ENCODE measurements at regions not wholly inside any gene's neighbourhood (a gene's known extent, or its start where the extent isn't known, plus 50 kb on each side); places are given as distances from the start of the nearest gene placed in this dataset.
"Not testable (repeated sequence)": the region's sequence is repeated elsewhere in the genome, so short reads cannot be mapped to it uniquely, and the experiment has no call there.

DNA sequence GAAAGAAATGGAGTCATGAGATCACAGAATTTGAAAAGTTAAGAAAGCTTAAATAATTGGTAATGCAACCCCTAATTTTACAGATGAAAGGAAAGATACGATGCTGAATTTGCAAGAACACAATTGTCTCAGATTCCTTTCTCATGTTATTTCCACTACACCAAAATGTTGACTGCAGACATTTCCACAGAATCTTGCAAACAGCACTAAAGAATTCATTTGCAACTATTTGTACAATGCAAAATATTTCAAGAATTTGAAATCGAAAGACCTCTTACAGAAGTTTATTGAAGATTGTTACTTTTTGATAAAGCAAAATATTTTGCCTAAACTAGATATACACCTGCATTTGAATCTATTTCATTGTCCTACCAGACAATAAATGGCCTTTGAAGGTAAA lies 194.1 kb upstream of the KCNMB2 start:
- TF ChIP-seq, protein P1, sequence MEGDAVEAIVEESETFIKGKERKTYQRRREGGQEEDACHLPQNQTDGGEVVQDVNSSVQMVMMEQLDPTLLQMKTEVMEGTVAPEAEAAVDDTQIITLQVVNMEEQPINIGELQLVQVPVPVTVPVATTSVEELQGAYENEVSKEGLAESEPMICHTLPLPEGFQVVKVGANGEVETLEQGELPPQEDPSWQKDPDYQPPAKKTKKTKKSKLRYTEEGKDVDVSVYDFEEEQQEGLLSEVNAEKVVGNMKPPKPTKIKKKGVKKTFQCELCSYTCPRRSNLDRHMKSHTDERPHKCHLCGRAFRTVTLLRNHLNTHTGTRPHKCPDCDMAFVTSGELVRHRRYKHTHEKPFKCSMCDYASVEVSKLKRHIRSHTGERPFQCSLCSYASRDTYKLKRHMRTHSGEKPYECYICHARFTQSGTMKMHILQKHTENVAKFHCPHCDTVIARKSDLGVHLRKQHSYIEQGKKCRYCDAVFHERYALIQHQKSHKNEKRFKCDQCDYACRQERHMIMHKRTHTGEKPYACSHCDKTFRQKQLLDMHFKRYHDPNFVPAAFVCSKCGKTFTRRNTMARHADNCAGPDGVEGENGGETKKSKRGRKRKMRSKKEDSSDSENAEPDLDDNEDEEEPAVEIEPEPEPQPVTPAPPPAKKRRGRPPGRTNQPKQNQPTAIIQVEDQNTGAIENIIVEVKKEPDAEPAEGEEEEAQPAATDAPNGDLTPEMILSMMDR (IDR thresholded peaks at IDR 0.05; ENCODE audit: low read depth, low read length, poor library complexity, severe bottlenecking): no peak
- TF ChIP-seq EZH2phosphoT487 (IDR thresholded peaks at IDR 0.05; ENCODE audit: borderline replicate concordance, low read length): no peak
- no peak overlapping the region for H3K27ac ChIP-seq (ENCODE audit: low read depth, low read length)

DNA sequence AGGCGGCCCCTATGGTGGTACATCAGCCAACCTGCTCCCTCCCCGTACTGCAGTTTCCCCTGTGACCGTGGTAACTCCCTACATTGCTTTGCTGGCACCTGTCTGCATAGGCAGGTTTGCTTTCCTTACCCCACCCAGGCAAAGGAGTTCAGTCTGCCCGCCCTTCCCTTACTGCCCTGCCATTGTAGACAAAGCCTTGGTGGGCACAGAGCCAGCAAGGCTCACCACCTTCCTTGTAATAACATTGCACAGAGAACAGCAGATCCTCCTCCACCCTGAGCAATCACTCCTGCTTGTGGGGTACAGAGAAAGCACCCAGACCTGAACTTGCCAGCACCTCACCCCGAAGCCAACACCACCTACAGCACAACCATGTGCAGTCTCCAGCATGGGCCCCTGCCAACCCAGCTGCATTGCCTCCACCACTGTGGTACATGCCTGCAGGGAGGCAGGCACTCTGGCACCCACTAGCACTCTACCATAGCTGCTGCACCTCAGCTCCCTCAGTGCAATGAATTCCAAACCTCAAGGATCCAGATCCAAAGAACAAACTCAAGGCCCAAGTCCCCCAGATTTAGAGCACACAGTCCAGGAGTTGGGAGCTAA lies 192.7 kb upstream of the KCNMB2 start:
- no peak overlapping the region for H3K4me3 ChIP-seq (ENCODE audit: low read length)
- H3K4me1 ChIP-seq (ENCODE audit: control insufficient read depth, low read length): no peaks in the 10 kb centered on the region
- no peaks in the 10 kb centered on the region for H3K36me3 ChIP-seq (ENCODE audit: control insufficient read depth, low read length)
- TF ChIP-seq EZH2phosphoT487 (IDR thresholded peaks at IDR 0.05; ENCODE audit: borderline replicate concordance, low read length): no peak
- TF ChIP-seq, protein P1 (IDR thresholded peaks at IDR 0.05; ENCODE audit: low read depth, low read length, poor library complexity, severe bottlenecking): no peak
- H3K9me2 ChIP-seq (replicated peaks; ENCODE audit: control insufficient read depth, low read length): no peaks in the 10 kb centered on the region
- no peaks in the 10 kb centered on the region for H3K79me2 ChIP-seq (ENCODE audit: control insufficient read depth, low read length)
- H3K27ac ChIP-seq (ENCODE audit: low read depth, low read length): no peak overlapping the region
- H3F3A ChIP-seq (ENCODE audit: control insufficient read depth, insufficient read depth): no peaks in the 10 kb centered on the region
- no peak overlapping the region for H3K4me2 ChIP-seq (ENCODE audit: low read length)
- H3K9me3 ChIP-seq (ENCODE audit: control insufficient read depth, insufficient read depth, low read length): no peaks in the 10 kb centered on the region
- no peaks in the 10 kb centered on the region for H4K20me1 ChIP-seq (ENCODE audit: control insufficient read depth, insufficient read depth, low read depth, low read length)
- H3K27me3 ChIP-seq (ENCODE audit: control insufficient read depth, low read length): no peaks in the 10 kb centered on the region

More for the DNA sequence above, 194.1 kb upstream of the KCNMB2 start:
- no peaks in the 10 kb centered on the region for H4K20me1 ChIP-seq (ENCODE audit: control insufficient read depth, insufficient read depth, low read depth, low read length)
- H3K4me2 ChIP-seq (ENCODE audit: low read length): no peak overlapping the region
- H3K9me2 ChIP-seq (replicated peaks; ENCODE audit: control insufficient read depth, low read length): no peaks in the 10 kb centered on the region
- H3K36me3 ChIP-seq (ENCODE audit: control insufficient read depth, low read length): no peaks in the 10 kb centered on the region
- H3K4me1 ChIP-seq (ENCODE audit: control insufficient read depth, low read length): no peaks in the 10 kb centered on the region
- no peaks in the 10 kb centered on the region for H3F3A ChIP-seq (ENCODE audit: control insufficient read depth, insufficient read depth)
- H3K79me2 ChIP-seq (ENCODE audit: control insufficient read depth, low read length): no peaks in the 10 kb centered on the region
- H3K4me3 ChIP-seq (ENCODE audit: low read length): no peak overlapping the region
- H3K9me3 ChIP-seq (ENCODE audit: control insufficient read depth, insufficient read depth, low read length): no peaks in the 10 kb centered on the region
- no peaks in the 10 kb centered on the region for H3K27me3 ChIP-seq (ENCODE audit: control insufficient read depth, low read length)

DNA sequence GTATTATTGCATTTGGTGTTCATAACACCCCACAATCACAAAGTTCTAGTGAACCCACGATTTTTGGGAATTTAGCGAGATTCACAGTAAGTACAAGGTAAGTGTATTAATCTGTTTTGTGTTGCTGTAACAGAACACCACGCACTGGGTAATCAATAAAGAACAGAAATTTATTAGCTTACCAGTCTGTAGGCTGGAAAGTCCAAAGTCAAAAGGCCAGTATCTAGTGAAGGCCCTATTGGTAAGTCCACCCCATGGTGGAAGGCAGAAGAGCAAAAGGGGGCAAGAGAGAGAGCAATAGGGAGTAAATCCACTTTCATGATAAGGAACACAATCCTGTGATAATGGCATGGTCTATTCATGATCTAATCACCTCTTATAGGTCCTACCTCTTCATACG lies 190.3 kb upstream of the KCNMB2 start:
- H3K4me3 ChIP-seq (ENCODE audit: low read length): no peak overlapping the region
- H3K79me2 ChIP-seq (ENCODE audit: control insufficient read depth, low read length): no peaks in the 10 kb centered on the region
- H3K4me1 ChIP-seq (ENCODE audit: control insufficient read depth, low read length): no peaks in the 10 kb centered on the region
- no peaks in the 10 kb centered on the region for H4K20me1 ChIP-seq (ENCODE audit: control insufficient read depth, insufficient read depth, low read depth, low read length)
- H3K36me3 ChIP-seq (ENCODE audit: control insufficient read depth, low read length): no peaks in the 10 kb centered on the region
- no peaks in the 10 kb centered on the region for H3K27me3 ChIP-seq (ENCODE audit: control insufficient read depth, low read length)
- H3K9me2 ChIP-seq (replicated peaks; ENCODE audit: control insufficient read depth, low read length): no peaks in the 10 kb centered on the region
- no peaks in the 10 kb centered on the region for H3F3A ChIP-seq (ENCODE audit: control insufficient read depth, insufficient read depth)
- TF ChIP-seq, protein P1 (IDR thresholded peaks at IDR 0.05; ENCODE audit: low read depth, low read length, poor library complexity, severe bottlenecking): no peak
- no peak for TF ChIP-seq EZH2phosphoT487 (IDR thresholded peaks at IDR 0.05; ENCODE audit: borderline replicate concordance, low read length)
- no peak overlapping the region for H3K4me2 ChIP-seq (ENCODE audit: low read length)
- no peak overlapping the region for H3K27ac ChIP-seq (ENCODE audit: low read depth, low read length)
- H3K9me3 ChIP-seq (ENCODE audit: control insufficient read depth, insufficient read depth, low read length): no peaks in the 10 kb centered on the region

DNA sequence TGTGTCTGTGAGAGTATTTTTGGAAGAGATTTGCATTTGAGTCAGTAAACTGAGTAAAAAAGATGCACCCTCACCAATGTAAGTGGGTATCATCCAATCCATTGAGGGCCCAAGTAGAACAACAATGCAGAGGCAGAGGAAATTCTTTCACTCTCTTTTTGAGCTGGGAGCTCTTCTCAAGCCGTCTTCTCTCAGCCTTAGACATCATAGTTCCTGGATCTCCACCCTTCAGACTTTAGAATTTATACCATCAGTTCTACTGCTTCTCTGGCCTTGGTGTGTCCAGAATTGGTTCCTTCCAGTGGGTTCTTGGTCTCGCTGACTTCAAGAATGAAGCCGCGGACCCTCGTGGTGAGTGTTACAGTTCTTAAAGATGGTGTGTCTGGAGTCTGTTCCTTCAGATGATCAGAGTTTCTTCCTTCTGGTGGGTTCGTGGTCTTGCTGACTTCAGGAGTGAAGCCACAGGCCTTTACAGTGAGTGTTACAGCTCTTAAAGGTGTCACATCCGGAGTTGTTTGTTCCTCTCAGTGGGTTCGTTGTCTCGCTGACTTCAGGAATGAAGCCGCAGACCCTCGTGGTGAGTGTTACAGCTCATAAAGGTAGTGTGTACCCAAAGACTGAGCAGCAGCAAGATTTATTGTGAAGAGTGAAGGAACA lies 187.5 kb upstream of the KCNMB2 start:
- H4K20me1 ChIP-seq (ENCODE audit: control insufficient read depth, insufficient read depth, low read depth, low read length); H3K79me2 ChIP-seq (ENCODE audit: control insufficient read depth, low read length); H3K27ac ChIP-seq (ENCODE audit: low read depth, low read length); H3F3A ChIP-seq (ENCODE audit: control insufficient read depth, insufficient read depth); H3K4me3 ChIP-seq (ENCODE audit: low read length); H3K4me1 ChIP-seq (ENCODE audit: control insufficient read depth, low read length); H3K9me2 ChIP-seq (replicated peaks; ENCODE audit: control insufficient read depth, low read length); H3K4me2 ChIP-seq (ENCODE audit: low read length); H3K36me3 ChIP-seq (ENCODE audit: control insufficient read depth, low read length); H3K27me3 ChIP-seq (ENCODE audit: control insufficient read depth, low read length); H3K9me3 ChIP-seq (ENCODE audit: control insufficient read depth, insufficient read depth, low read length): not testable (repeated sequence)

DNA sequence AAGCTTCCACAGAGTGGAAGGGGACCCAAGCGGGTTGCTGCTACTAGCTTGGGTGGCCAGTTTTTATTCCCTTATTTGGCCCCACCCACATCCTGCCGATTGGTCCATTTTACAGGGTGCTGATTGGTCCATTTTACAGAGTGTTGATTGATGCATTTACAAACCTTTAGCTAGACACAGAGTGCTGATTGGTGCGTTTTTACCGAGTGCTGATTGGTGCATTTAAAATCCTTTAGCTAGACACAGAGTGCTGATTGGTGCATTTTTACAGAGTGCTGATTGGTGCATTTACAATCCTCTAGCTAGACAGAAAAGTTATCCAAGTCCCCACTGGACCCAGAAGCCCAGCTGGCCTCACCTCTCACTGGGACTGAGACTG lies 187.0 kb upstream of the KCNMB2 start:
- H3F3A ChIP-seq (ENCODE audit: control insufficient read depth, insufficient read depth); H3K36me3 ChIP-seq (ENCODE audit: control insufficient read depth, low read length); H3K27ac ChIP-seq (ENCODE audit: low read depth, low read length); H3K27me3 ChIP-seq (ENCODE audit: control insufficient read depth, low read length); H3K4me3 ChIP-seq (ENCODE audit: low read length); H3K4me2 ChIP-seq (ENCODE audit: low read length); H4K20me1 ChIP-seq (ENCODE audit: control insufficient read depth, insufficient read depth, low read depth, low read length); H3K9me3 ChIP-seq (ENCODE audit: control insufficient read depth, insufficient read depth, low read length); H3K79me2 ChIP-seq (ENCODE audit: control insufficient read depth, low read length); H3K9me2 ChIP-seq (replicated peaks; ENCODE audit: control insufficient read depth, low read length); H3K4me1 ChIP-seq (ENCODE audit: control insufficient read depth, low read length): not testable (repeated sequence)
